GM18502 (cell line): ENCODE measurements at regions not wholly inside any gene's neighbourhood (a gene's known extent, or its start where the extent isn't known, plus 50 kb on each side); places are given as distances from the start of the nearest gene placed in this dataset.
"Not testable (repeated sequence)": the region's sequence is repeated elsewhere in the genome, so short reads cannot be mapped to it uniquely, and the experiment has no call there.

Experiments
- ATAC-seq: cut with Tn5 transposase; IDR thresholded peaks from one replicate; pipeline ENCODE4 v1.9.1; 2021; ENCODE audit warnings: mild to moderate bottlenecking; ENCODE audit not compliant: unreplicated experiment, poor library complexity

GRCh38 chr10:25797888-25798429 lies 136.1 kb upstream of the MYO3A start:
- ATAC-seq = no peak

- no peak for ATAC-seq
Observed at GRCh38 chr10:25804505-25804904, 129.5 kb upstream of the MYO3A start.

GRCh38 chr10:25805986-25806385 lies 128.0 kb upstream of the MYO3A start:
- ATAC-seq = no peak

GRCh38 chr10:25808372-25808771 lies 125.7 kb upstream of the MYO3A start:
- no peak for ATAC-seq

GRCh38 chr10:25811052-25811685 lies 122.9 kb upstream of the MYO3A start:
- no peak for ATAC-seq

GRCh38 chr10:25813511-25813910 lies 120.5 kb upstream of the MYO3A start:
- no peak for ATAC-seq

- ATAC-seq = no peak
Observed at GRCh38 chr10:25815236-25815635, 118.8 kb upstream of the MYO3A start.

- ATAC-seq = no peak
Observed at GRCh38 chr10:25815999-25816768, 117.8 kb upstream of the MYO3A start.

- no peak for ATAC-seq
Observed at GRCh38 chr10:25817200-25817599, 116.8 kb upstream of the MYO3A start.

GRCh38 chr10:25818751-25819150 lies 115.3 kb upstream of the MYO3A start:
- ATAC-seq = no peak

GRCh38 chr10:25820472-25820871 lies 113.6 kb upstream of the MYO3A start:
- no peak for ATAC-seq

GRCh38 chr10:25820874-25821273 lies 113.2 kb upstream of the MYO3A start:
- ATAC-seq = peak; percentile 76

- no peak for ATAC-seq
Observed at GRCh38 chr10:25824050-25824449, 110.0 kb upstream of the MYO3A start.

GRCh38 chr10:25828475-25828874 lies 105.6 kb upstream of the MYO3A start:
- no peak for ATAC-seq

GRCh38 chr10:25831080-25831479 lies 102.9 kb upstream of the MYO3A start:
- ATAC-seq = no peak

GRCh38 chr10:25839683-25840082 lies 94.3 kb upstream of the MYO3A start:
- ATAC-seq = no peak

- not testable (repeated sequence) for ATAC-seq
Observed at GRCh38 chr10:25840875-25841274, 93.2 kb upstream of the MYO3A start.

- no peak for ATAC-seq
Observed at GRCh38 chr10:25842146-25842545, 91.9 kb upstream of the MYO3A start.

GRCh38 chr10:25843551-25844170 lies 90.4 kb upstream of the MYO3A start:
- no peak for ATAC-seq

- not testable (repeated sequence) for ATAC-seq
Observed at GRCh38 chr10:25844716-25845115, 89.3 kb upstream of the MYO3A start.

GRCh38 chr10:25849268-25849667 lies 84.8 kb upstream of the MYO3A start:
- ATAC-seq = no peak
